ENCODE measurements at regions not wholly inside any gene's neighbourhood (a gene's known extent, or its start where the extent isn't known, plus 50 kb on each side); places are given as distances from the start of the nearest gene placed in this dataset.

DNA sequence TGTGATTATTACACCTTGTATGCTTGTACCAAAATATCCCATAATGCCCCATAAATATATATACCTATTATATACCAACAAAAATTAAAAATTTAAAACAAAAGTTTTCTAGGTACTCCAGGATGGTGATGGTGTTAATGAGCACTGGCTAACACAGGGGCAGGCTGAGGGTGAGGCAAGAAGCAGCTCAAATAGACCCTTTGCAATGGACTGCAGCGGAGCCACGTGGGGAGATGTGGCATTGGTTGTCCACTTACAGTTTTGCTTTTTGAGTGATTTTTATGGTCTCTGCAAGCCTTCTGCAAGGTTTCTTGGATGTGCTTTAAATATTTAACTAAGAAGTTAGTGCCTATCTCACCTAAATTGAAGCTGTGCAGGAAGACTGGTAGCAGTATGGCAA is 132.9 kb downstream of the RAP2A start:
- TF ChIP-seq IKZF1 (conservative IDR thresholded peaks at IDR 0.05) (no peak), RAD51 (IDR thresholded peaks at IDR 0.05) (no peak), EGR1 (IDR thresholded peaks at IDR 0.05; ENCODE audit: borderline replicate concordance in 1 of 2, low read depth in 2 of 2, low read length in 2 of 2) (no peak), PRDM15 (CRISPR knock-in tag; IDR thresholded peaks at IDR 0.05) (no peak), DPF2 (IDR thresholded peaks at IDR 0.05) (no peak), USF1 (IDR thresholded peaks at IDR 0.05; ENCODE audit: borderline replicate concordance, extremely low read length, insufficient read depth, low read depth, low read length) (no peak), SUZ12 (IDR thresholded peaks at IDR 0.05; ENCODE audit: unreplicated experiment) (no peak), CTCF (IDR thresholded peaks at IDR 0.05 in 2 of 3, conservative IDR thresholded peaks at IDR 0.05 in 1 of 3; ENCODE audit: control insufficient read depth in 2 of 3, extremely low read depth in 1 of 3, insufficient read depth in 1 of 3, low read depth in 3 of 3, low read length in 3 of 3) (peak in 2 of 3 experiments; percentile 16 to 37; a peak in 1 of 6 replicates), TCF12 (IDR thresholded peaks at IDR 0.05; ENCODE audit: low read depth, low read length) (no peak), TBL1XR1 (IDR thresholded peaks at IDR 0.05; ENCODE audit: low read depth, low read length) (no peak), ESRRA (IDR thresholded peaks at IDR 0.05; ENCODE audit: low read length) (no peak)
- TF ChIP-seq, protein P1, sequence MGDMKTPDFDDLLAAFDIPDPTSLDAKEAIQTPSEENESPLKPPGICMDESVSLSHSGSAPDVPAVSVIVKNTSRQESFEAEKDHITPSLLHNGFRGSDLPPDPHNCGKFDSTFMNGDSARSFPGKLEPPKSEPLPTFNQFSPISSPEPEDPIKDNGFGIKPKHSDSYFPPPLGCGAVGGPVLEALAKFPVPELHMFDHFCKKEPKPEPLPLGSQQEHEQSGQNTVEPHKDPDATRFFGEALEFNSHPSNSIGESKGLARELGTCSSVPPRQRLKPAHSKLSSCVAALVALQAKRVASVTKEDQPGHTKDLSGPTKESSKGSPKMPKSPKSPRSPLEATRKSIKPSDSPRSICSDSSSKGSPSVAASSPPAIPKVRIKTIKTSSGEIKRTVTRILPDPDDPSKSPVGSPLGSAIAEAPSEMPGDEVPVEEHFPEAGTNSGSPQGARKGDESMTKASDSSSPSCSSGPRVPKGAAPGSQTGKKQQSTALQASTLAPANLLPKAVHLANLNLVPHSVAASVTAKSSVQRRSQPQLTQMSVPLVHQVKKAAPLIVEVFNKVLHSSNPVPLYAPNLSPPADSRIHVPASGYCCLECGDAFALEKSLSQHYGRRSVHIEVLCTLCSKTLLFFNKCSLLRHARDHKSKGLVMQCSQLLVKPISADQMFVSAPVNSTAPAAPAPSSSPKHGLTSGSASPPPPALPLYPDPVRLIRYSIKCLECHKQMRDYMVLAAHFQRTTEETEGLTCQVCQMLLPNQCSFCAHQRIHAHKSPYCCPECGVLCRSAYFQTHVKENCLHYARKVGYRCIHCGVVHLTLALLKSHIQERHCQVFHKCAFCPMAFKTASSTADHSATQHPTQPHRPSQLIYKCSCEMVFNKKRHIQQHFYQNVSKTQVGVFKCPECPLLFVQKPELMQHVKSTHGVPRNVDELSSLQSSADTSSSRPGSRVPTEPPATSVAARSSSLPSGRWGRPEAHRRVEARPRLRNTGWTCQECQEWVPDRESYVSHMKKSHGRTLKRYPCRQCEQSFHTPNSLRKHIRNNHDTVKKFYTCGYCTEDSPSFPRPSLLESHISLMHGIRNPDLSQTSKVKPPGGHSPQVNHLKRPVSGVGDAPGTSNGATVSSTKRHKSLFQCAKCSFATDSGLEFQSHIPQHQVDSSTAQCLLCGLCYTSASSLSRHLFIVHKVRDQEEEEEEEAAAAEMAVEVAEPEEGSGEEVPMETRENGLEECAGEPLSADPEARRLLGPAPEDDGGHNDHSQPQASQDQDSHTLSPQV (IDR thresholded peaks at IDR 0.05): no peak

All from GM12878 (cell line).